Loucy (cell line): ENCODE measurements at regions not wholly inside any gene's neighbourhood (a gene's known extent, or its start where the extent isn't known, plus 50 kb on each side); places are given as distances from the start of the nearest gene placed in this dataset.

ENCODE experiments used
- H2AFZ ChIP-seq: fragments of 200-600 bp; sonication (generic); 2 replicates; pipeline ENCODE4 v1.6.0; 2016; ENCODE audit warnings: antibody characterized with exemption, mild to moderate bottlenecking, low read length, moderate library complexity
- H3F3A ChIP-seq: fragments of 200-600 bp; 2 replicates; pipeline ENCODE4 v1.6.0; 2016; ENCODE audit warnings: antibody characterized with exemption, low read depth, mild to moderate bottlenecking
- H3K27me3 ChIP-seq: fragments of 200-600 bp; sonication (generic); 2 replicates; pipeline ENCODE4 v1.6.1; 2014; ENCODE audit warnings: low read length, mild to moderate bottlenecking; ENCODE audit not compliant: insufficient read depth, poor library complexity, severe bottlenecking
- H3K36me3 ChIP-seq: fragments of 200-600 bp; sonication (generic); 2 replicates; pipeline ENCODE4 v1.6.1; 2016; ENCODE audit warnings: low read length; ENCODE audit not compliant: insufficient read depth
- H3K4me1 ChIP-seq: fragments of 200-600 bp; sonication (generic); 2 replicates; pipeline ENCODE4 v1.5.1; 2014; ENCODE audit warnings: low read length, mild to moderate bottlenecking; ENCODE audit not compliant: insufficient read depth, poor library complexity, severe bottlenecking
- H3K4me2 ChIP-seq: fragments of 200-600 bp; sonication (generic); 2 replicates; pipeline ENCODE4 v1.6.0; 2014; ENCODE audit warnings: antibody characterized with exemption, low read length, low read depth, mild to moderate bottlenecking; ENCODE audit not compliant: poor library complexity, severe bottlenecking
- H3K4me3 ChIP-seq: fragments of 200-600 bp; sonication (generic); 2 replicates; pipeline ENCODE4 v1.5.1; 2014; ENCODE audit warnings: low read length, mild to moderate bottlenecking, mixed read lengths; ENCODE audit not compliant: poor library complexity, severe bottlenecking
- H3K79me2 ChIP-seq: fragments of 200-600 bp; sonication (generic); 2 replicates; pipeline ENCODE4 v1.6.1; 2014; ENCODE audit warnings: low read length; ENCODE audit not compliant: insufficient read depth
- H3K9ac ChIP-seq: fragments of 200-600 bp; sonication (generic); 2 replicates; pipeline ENCODE4 v1.6.0; 2014; ENCODE audit warnings: mild to moderate bottlenecking, low read depth, low read length, moderate library complexity; ENCODE audit not compliant: poor library complexity, severe bottlenecking
- H3K9me2 ChIP-seq: fragments of 200-600 bp; sonication (generic); replicated peaks from 2 replicates; pipeline ENCODE4 v1.6.1; 2016; ENCODE audit warnings: low read depth, low read length, mixed read lengths
- H3K9me3 ChIP-seq: fragments of 200-600 bp; sonication (generic); 2 replicates; pipeline ENCODE4 v1.6.1; 2014; ENCODE audit warnings: mild to moderate bottlenecking, antibody characterized with exemption, low read length, low read depth; ENCODE audit not compliant: insufficient read depth
- H4K20me1 ChIP-seq: fragments of 200-600 bp; sonication (generic); 2 replicates; pipeline ENCODE4 v1.6.0; 2014; ENCODE audit warnings: antibody characterized with exemption, low read length, mild to moderate bottlenecking; ENCODE audit not compliant: insufficient read depth, poor library complexity, severe bottlenecking
- CTCF ChIP-seq: fragments of 200-600 bp; sonication (generic); conservative IDR thresholded peaks from 2 replicates; pipeline ENCODE4 v1.5.1; 2014; ENCODE audit warnings: mild to moderate bottlenecking, antibody characterized with exemption, low read length
- EZH2phosphoT487 ChIP-seq: fragments of 200-600 bp; IDR thresholded peaks from 2 replicates; pipeline ENCODE4 v1.6.1; 2018; ENCODE audit warnings: antibody characterized with exemption, mild to moderate bottlenecking, moderate library complexity, borderline replicate concordance

GRCh38 chr13:67369895-67370660 is 139.9 kb upstream of the PCDH9 start:
- Histone ChIP-seq H2AFZ (no peak overlapping the region), H3K79me2 (no peaks in the 10 kb centered on the region), H3K9me2 (no peaks in the 10 kb centered on the region), H3F3A (no peaks in the 10 kb centered on the region), H4K20me1 (no peaks in the 10 kb centered on the region), H3K4me2 (no peak overlapping the region), H3K4me1 (no peaks in the 10 kb centered on the region), H3K27me3 (no peaks in the 10 kb centered on the region), H3K4me3 (no peak overlapping the region), H3K36me3 (no peaks in the 10 kb centered on the region), H3K9me3 (no peaks in the 10 kb centered on the region), H3K9ac (no peak overlapping the region)
- TF ChIP-seq EZH2phosphoT487 (no peak), CTCF (no peak)

- no peaks in the 10 kb centered on the region for H3K79me2 ChIP-seq
- H3K4me3 ChIP-seq, result no peak overlapping the region
- H4K20me1 ChIP-seq, result no peaks in the 10 kb centered on the region
- no peaks in the 10 kb centered on the region for H3K4me1 ChIP-seq
- H3K27me3 ChIP-seq, result no peaks in the 10 kb centered on the region
- H3F3A ChIP-seq, result no peaks in the 10 kb centered on the region
- no peaks in the 10 kb centered on the region for H3K9me2 ChIP-seq
- no peak overlapping the region for H3K4me2 ChIP-seq
- no peak overlapping the region for H2AFZ ChIP-seq
- no peak for TF ChIP-seq EZH2phosphoT487
- TF ChIP-seq CTCF, result no peak
- no peaks in the 10 kb centered on the region for H3K9me3 ChIP-seq
- H3K9ac ChIP-seq, result no peak overlapping the region
- H3K36me3 ChIP-seq, result no peaks in the 10 kb centered on the region
Measured at GRCh38 chr13:67367399-67367798, 137.3 kb upstream of the PCDH9 start.

- Histone ChIP-seq H3K9ac (no peak overlapping the region), H3K79me2 (no peaks in the 10 kb centered on the region), H3K9me3 (no peaks in the 10 kb centered on the region), H3K4me3 (no peak overlapping the region), H3K9me2 (no peaks in the 10 kb centered on the region), H3K4me1 (no peaks in the 10 kb centered on the region), H3K27me3 (no peaks in the 10 kb centered on the region), H4K20me1 (no peaks in the 10 kb centered on the region), H3K4me2 (no peak overlapping the region), H3K36me3 (no peaks in the 10 kb centered on the region), H3F3A (no peaks in the 10 kb centered on the region), H2AFZ (no peak overlapping the region)
- no peak for TF ChIP-seq EZH2phosphoT487
- peak; percentile 54 for TF ChIP-seq CTCF
Measured at GRCh38 chr13:67366533-67366932, 136.4 kb upstream of the PCDH9 start.
